Mesothelial cell of epicardium (in vitro differentiated cells): ENCODE measurements at regions not wholly inside any gene's neighbourhood (a gene's known extent, or its start where the extent isn't known, plus 50 kb on each side); places are given as distances from the start of the nearest gene placed in this dataset.
A peak's percentile ranks its signal among the peaks of the same experiment; 100 is the strongest.

ENCODE experiments used
- DNase-seq, 2 experiments: peaks; one replicate each; pipeline ENCODE4 v3.0.0; 2021; ENCODE audit warnings: low spot score in 2 of 2; ENCODE audit not compliant: unreplicated experiment in 2 of 2
- H3K27ac Mint-ChIP-seq: 2 replicates; pipeline ENCODE4 v1.8.0; 2021; ENCODE audit warnings: mixed read lengths
- H3K27me3 Mint-ChIP-seq: 2 replicates; pipeline ENCODE4 v1.8.0; 2021; ENCODE audit warnings: low read depth, mixed read lengths
- H3K36me3 Mint-ChIP-seq: 2 replicates; pipeline ENCODE4 v1.8.0; 2021; ENCODE audit warnings: mixed read lengths
- H3K4me1 Mint-ChIP-seq: 2 replicates; pipeline ENCODE4 v1.8.0; 2021; ENCODE audit warnings: mixed read lengths
- H3K4me3 Mint-ChIP-seq: 2 replicates; pipeline ENCODE4 v1.8.0; 2021; ENCODE audit warnings: mild to moderate bottlenecking, moderate library complexity, mixed read lengths
- H3K9me3 Mint-ChIP-seq: 2 replicates; pipeline ENCODE4 v1.8.0; 2021; ENCODE audit warnings: mixed read lengths
- CTCF ChIP-seq: fragments of 200-600 bp; sonication (generic); IDR thresholded peaks from one replicate; pipeline ENCODE4 v1.5.0; 2021; ENCODE audit warnings: antibody characterized with exemption; ENCODE audit not compliant: unreplicated experiment

- TF ChIP-seq CTCF = no peak
- DNase-seq = no peak
- Mint-ChIP-seq H3K27me3 (peaks cover 86% of the 10 kb centered on the region), H3K9me3 (no peaks in the 10 kb centered on the region), H3K4me1 (peaks cover 4% of the 10 kb centered on the region), H3K27ac (no peak overlapping the region), H3K36me3 (no peaks in the 10 kb centered on the region), H3K4me3 (no peak overlapping the region)
Measured at GRCh38 chr1:220983877-220984635, 104.8 kb downstream of the HLX start.

- no peak for TF ChIP-seq CTCF
- H3K27ac Mint-ChIP-seq = no peak overlapping the region
- H3K9me3 Mint-ChIP-seq = peaks cover 4% of the 10 kb centered on the region
- no peak for DNase-seq
- no peak overlapping the region for H3K4me3 Mint-ChIP-seq
- H3K4me1 Mint-ChIP-seq = peaks cover 32% of the 10 kb centered on the region
- no peaks in the 10 kb centered on the region for H3K36me3 Mint-ChIP-seq
- H3K27me3 Mint-ChIP-seq = peaks cover 62% of the 10 kb centered on the region
Measured at GRCh38 chr1:220990427-220991339, 111.4 kb downstream of the HLX start.

GRCh38 chr1:220991506-220991905 lies 112.3 kb downstream of the HLX start:
- Mint-ChIP-seq H3K4me1 (peaks cover 32% of the 10 kb centered on the region), H3K27ac (no peak overlapping the region), H3K36me3 (no peaks in the 10 kb centered on the region), H3K4me3 (no peak overlapping the region), H3K9me3 (peaks cover 4% of the 10 kb centered on the region), H3K27me3 (peaks cover 54% of the 10 kb centered on the region)
- DNase-seq = no peak
- no peak for TF ChIP-seq CTCF

- H3K9me3 Mint-ChIP-seq = peaks cover 8% of the 10 kb centered on the region
- no peak for DNase-seq
Measured at GRCh38 chr1:220991959-220992704, 112.9 kb downstream of the HLX start.

More at GRCh38 chr1:220991959-220992704, 112.9 kb downstream of the HLX start:
- Mint-ChIP-seq H3K27me3 (peaks cover 49% of the 10 kb centered on the region), H3K27ac (peak overlapping the region; percentile 0), H3K4me3 (no peak overlapping the region), H3K4me1 (peaks cover 32% of the 10 kb centered on the region), H3K36me3 (peaks cover 3% of the 10 kb centered on the region)
- TF ChIP-seq CTCF = no peak
